MCF 10A (cell line): ENCODE measurements at regions not wholly inside any gene's neighbourhood (a gene's known extent, or its start where the extent isn't known, plus 50 kb on each side); places are given as distances from the start of the nearest gene placed in this dataset.

Experiments used
- BruUV-seq: library from RNA; stranded (reverse); fragments of 400-500 nt; replicated peaks from 2 replicates; lab custom pipeline; 2021; lab: Mats Ljungman, UMichigan
- CTCF ChIA-PET: fragments of 300-600 bp; sonication (Branson Sonifier 250); formaldehyde crosslinking; extraction: SDS; loops from one replicate; lab custom pipeline; 2021; ENCODE audit warnings: antibody characterized with exemption, inconsistent platforms; lab: Yijun Ruan, JAX
- POLR2A ChIA-PET: fragments of 300-600, 350-650 bp; sonication (Branson Sonifier 250); formaldehyde crosslinking; extraction: SDS; loops from one replicate; lab custom pipeline; 2020; ENCODE audit warnings: antibody characterized with exemption, inconsistent platforms; lab: Yijun Ruan, JAX
- DNase-seq: peaks from one replicate; pipeline ENCODE4 v3.0.0-alpha.2; 2018; ENCODE audit not compliant: unreplicated experiment
- H3K27ac Mint-ChIP-seq: one replicate; pipeline ENCODE4 v1.8.0; 2022; ENCODE audit warnings: mild to moderate bottlenecking, low read depth, mixed read lengths; ENCODE audit not compliant: unreplicated experiment
- H3K27me3 Mint-ChIP-seq: one replicate; pipeline ENCODE4 v1.8.0; 2022; ENCODE audit warnings: mixed read lengths; ENCODE audit not compliant: insufficient read depth, unreplicated experiment
- H3K36me3 Mint-ChIP-seq: one replicate; pipeline ENCODE4 v1.8.0; 2022; ENCODE audit warnings: mild to moderate bottlenecking, moderate library complexity, mixed read lengths; ENCODE audit not compliant: insufficient read depth, unreplicated experiment
- H3K4me1 Mint-ChIP-seq: one replicate; pipeline ENCODE4 v1.8.0; 2022; ENCODE audit warnings: mixed read lengths; ENCODE audit not compliant: insufficient read depth, unreplicated experiment
- H3K4me3 Mint-ChIP-seq: one replicate; pipeline ENCODE4 v1.8.0; 2022; ENCODE audit warnings: mild to moderate bottlenecking, moderate library complexity, mixed read lengths; ENCODE audit not compliant: unreplicated experiment
- H3K9me3 Mint-ChIP-seq: one replicate; pipeline ENCODE4 v1.8.0; 2022; ENCODE audit warnings: mixed read lengths; ENCODE audit not compliant: unreplicated experiment
- intact Hi-C: fragments of 100-400 bp; cut with micrococcal nuclease; formaldehyde crosslinking; loops from 2 replicates; pipeline ENCODE4 v1.14.1; 2022
- TF ChIP-seq, protein P1 (sequence below): fragments of 200-600 bp; IDR thresholded peaks from one replicate; pipeline ENCODE4 v1.8.0; 2022; ENCODE audit warnings: antibody characterized with exemption, mild to moderate bottlenecking; ENCODE audit not compliant: unreplicated experiment

- Mint-ChIP-seq H3K4me1 (peaks cover 10% of the 10 kb centered on the region), H3K36me3 (no peaks in the 10 kb centered on the region), H3K27ac (no peak overlapping the region), H3K27me3 (no peaks in the 10 kb centered on the region), H3K9me3 (peaks cover 7% of the 10 kb centered on the region), H3K4me3 (no peak overlapping the region)
- TF ChIP-seq, protein P1, sequence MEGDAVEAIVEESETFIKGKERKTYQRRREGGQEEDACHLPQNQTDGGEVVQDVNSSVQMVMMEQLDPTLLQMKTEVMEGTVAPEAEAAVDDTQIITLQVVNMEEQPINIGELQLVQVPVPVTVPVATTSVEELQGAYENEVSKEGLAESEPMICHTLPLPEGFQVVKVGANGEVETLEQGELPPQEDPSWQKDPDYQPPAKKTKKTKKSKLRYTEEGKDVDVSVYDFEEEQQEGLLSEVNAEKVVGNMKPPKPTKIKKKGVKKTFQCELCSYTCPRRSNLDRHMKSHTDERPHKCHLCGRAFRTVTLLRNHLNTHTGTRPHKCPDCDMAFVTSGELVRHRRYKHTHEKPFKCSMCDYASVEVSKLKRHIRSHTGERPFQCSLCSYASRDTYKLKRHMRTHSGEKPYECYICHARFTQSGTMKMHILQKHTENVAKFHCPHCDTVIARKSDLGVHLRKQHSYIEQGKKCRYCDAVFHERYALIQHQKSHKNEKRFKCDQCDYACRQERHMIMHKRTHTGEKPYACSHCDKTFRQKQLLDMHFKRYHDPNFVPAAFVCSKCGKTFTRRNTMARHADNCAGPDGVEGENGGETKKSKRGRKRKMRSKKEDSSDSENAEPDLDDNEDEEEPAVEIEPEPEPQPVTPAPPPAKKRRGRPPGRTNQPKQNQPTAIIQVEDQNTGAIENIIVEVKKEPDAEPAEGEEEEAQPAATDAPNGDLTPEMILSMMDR, result no peak
- intact Hi-C loops, result no loop called here
- POLR2A ChIA-PET, result no interaction called here
- DNase-seq, result no peak
- no TSS peak for BruUV-seq
- CTCF ChIA-PET, result interaction anchor here (0.6 kb wide), 1 partner anchor 783 kb away, joined by 3 read pairs; no protein-coding TSS in a partner anchor
Measured at GRCh38 chr16:87125206-87126155, 191.7 kb downstream of the C16orf95 start.

- no peak for DNase-seq
Measured at GRCh38 chr16:87126403-87127025, 190.7 kb downstream of the C16orf95 start.

GRCh38 chr16:87127061-87127765 is 190.0 kb downstream of the C16orf95 start:
- Mint-ChIP-seq H3K36me3 (no peaks in the 10 kb centered on the region), H3K27ac (no peak overlapping the region), H3K4me3 (no peak overlapping the region), H3K9me3 (peaks cover 7% of the 10 kb centered on the region), H3K27me3 (no peaks in the 10 kb centered on the region), H3K4me1 (peaks cover 18% of the 10 kb centered on the region)
- no peak for DNase-seq
- CTCF ChIA-PET, result interaction anchor here (0.7 kb wide), 1 partner anchor 492 kb away, joined by 3 read pairs; no protein-coding TSS in a partner anchor
- POLR2A ChIA-PET, result interaction anchor here (1.1 kb wide), 1 partner anchor 18 kb away, joined by 3 read pairs; no protein-coding TSS in a partner anchor
- TF ChIP-seq, protein P1, result no peak
- intact Hi-C loops, result no loop called here
- no TSS peak for BruUV-seq

More at GRCh38 chr16:87126403-87127025, 190.7 kb downstream of the C16orf95 start:
- peaks cover 7% of the 10 kb centered on the region for H3K9me3 Mint-ChIP-seq
- H3K36me3 Mint-ChIP-seq, result no peaks in the 10 kb centered on the region
- H3K4me3 Mint-ChIP-seq, result no peak overlapping the region
- no peaks in the 10 kb centered on the region for H3K27me3 Mint-ChIP-seq
- intact Hi-C loops, result no loop called here
- peaks cover 15% of the 10 kb centered on the region for H3K4me1 Mint-ChIP-seq
- no TSS peak for BruUV-seq
- ChIA-PET POLR2A (interaction anchor here (1.1 kb wide), 1 partner anchor 19 kb away, joined by 3 read pairs; no protein-coding TSS in a partner anchor), CTCF (interaction anchor here (0.6 to 0.7 kb wide), 2 partner anchors 492 to 782 kb away, joined by 3 read pairs; no protein-coding TSS in a partner anchor)
- TF ChIP-seq, protein P1, result no peak
- H3K27ac Mint-ChIP-seq, result no peak overlapping the region
